Duodenal mucosa (tissue), 2 donors: ENCODE measurements at regions not wholly inside any gene's neighbourhood (a gene's known extent, or its start where the extent isn't known, plus 50 kb on each side); places are given as distances from the start of the nearest gene placed in this dataset.

Experiments used
- H3K27ac ChIP-seq: one replicate; pipeline ENCODE4 v1.7.0; 2013; ENCODE audit warnings: low read depth, low read length
- H3K27me3 ChIP-seq, 2 donors: one replicate each; pipeline ENCODE4 v1.7.0; 2013; ENCODE audit warnings: low read length in 2 of 2, control low read depth in 1 of 2; ENCODE audit not compliant: insufficient read depth in 2 of 2, control insufficient read depth in 1 of 2
- H3K36me3 ChIP-seq, 2 donors: one replicate each; pipeline ENCODE4 v1.7.0; 2013; ENCODE audit warnings: low read length in 2 of 2, control low read depth in 1 of 2; ENCODE audit not compliant: insufficient read depth in 2 of 2, control insufficient read depth in 1 of 2
- H3K4me1 ChIP-seq, 2 donors: one replicate each; pipeline ENCODE4 v1.7.0; 2013; ENCODE audit warnings: low read length in 2 of 2, control low read depth in 1 of 2; ENCODE audit not compliant: insufficient read depth in 2 of 2, control insufficient read depth in 1 of 2
- H3K4me3 ChIP-seq, 2 donors: one replicate each; pipeline ENCODE4 v1.7.0; 2013; ENCODE audit warnings: low read length in 2 of 2, low read depth in 1 of 2
- H3K9ac ChIP-seq, 2 donors: one replicate each; pipeline ENCODE4 v1.7.0; 2013; ENCODE audit warnings: low read length in 2 of 2, low read depth in 1 of 2
- H3K9me3 ChIP-seq, 2 donors: one replicate each; pipeline ENCODE4 v1.7.0; 2013; ENCODE audit warnings: low read length in 2 of 2, control low read depth in 1 of 2; ENCODE audit not compliant: control insufficient read depth in 1 of 2

- Histone ChIP-seq H3K36me3 (no peaks in the 10 kb centered on the region), H3K4me3 (no peak overlapping the region), H3K27me3 (no peaks in the 10 kb centered on the region)
Measured at GRCh38 chr1:240014051-240014450, 77.6 kb upstream of the FMN2 start.

GRCh38 chr1:240018617-240019016, 73.1 kb upstream of the FMN2 start:
- Histone ChIP-seq H3K4me3 (no peak overlapping the region), H3K36me3 (no peaks in the 10 kb centered on the region), H3K9me3 (no peaks in the 10 kb centered on the region), H3K27ac (no peak overlapping the region), H3K4me1 (no peaks in the 10 kb centered on the region), H3K9ac (no peak overlapping the region), H3K27me3 (no peaks in the 10 kb centered on the region)

More at GRCh38 chr1:240014051-240014450, 77.6 kb upstream of the FMN2 start:
- H3K9me3 ChIP-seq, result no peaks in the 10 kb centered on the region
- H3K27ac ChIP-seq, result no peak overlapping the region
- H3K4me1 ChIP-seq, result no peaks in the 10 kb centered on the region
- no peak overlapping the region for H3K9ac ChIP-seq

DNA sequence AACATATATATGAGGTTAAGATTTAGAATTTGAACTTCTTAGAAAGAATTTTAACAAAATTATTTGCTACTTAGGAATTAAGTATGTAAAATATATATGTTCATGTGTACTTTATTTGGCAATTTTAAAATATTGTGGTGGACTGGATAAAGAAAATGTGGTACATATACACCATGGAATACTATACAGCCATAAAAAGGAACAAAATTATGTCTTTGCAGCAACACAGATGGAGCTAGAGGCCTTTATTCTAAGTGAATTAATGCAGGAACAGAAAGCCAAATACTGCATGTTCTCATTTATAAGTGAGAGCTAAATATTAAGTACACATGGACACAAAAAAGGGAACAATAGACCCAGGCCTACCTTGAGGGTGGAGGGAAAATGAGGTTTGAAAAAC, 72.2 kb upstream of the FMN2 start:
- Histone ChIP-seq H3K9ac (no peak overlapping the region), H3K4me3 (no peak overlapping the region), H3K27ac (no peak overlapping the region), H3K36me3 (no peaks in the 10 kb centered on the region), H3K4me1 (no peaks in the 10 kb centered on the region), H3K27me3 (no peaks in the 10 kb centered on the region), H3K9me3 (no peaks in the 10 kb centered on the region)

- Histone ChIP-seq H3K27ac (no peak overlapping the region), H3K36me3 (no peaks in the 10 kb centered on the region), H3K4me3 (no peak overlapping the region), H3K9ac (no peak overlapping the region), H3K9me3 (no peaks in the 10 kb centered on the region), H3K27me3 (no peaks in the 10 kb centered on the region), H3K4me1 (no peaks in the 10 kb centered on the region)
Measured at GRCh38 chr1:240020871-240021270, 70.8 kb upstream of the FMN2 start.

DNA sequence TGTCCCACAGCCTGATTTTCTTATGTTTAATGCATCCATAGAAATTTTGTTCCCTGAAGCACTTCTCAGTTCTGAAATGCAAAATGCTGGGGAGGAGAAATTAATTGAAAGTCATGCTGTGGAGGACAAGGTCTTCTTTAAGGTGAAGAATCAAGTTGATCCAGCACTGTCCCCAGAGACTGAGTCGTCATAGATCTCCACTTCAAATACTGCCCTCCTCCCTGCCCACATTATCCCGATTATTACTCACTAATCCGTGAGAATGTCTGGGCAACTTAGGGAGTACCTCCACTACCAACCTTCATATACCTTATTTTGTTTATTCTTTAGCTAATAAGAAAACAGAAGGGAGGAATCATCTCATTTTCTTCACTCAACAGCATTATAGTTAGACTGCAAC, 70.0 kb upstream of the FMN2 start:
- Histone ChIP-seq H3K9me3 (no peaks in the 10 kb centered on the region), H3K4me3 (no peak overlapping the region), H3K27me3 (no peaks in the 10 kb centered on the region), H3K36me3 (no peaks in the 10 kb centered on the region), H3K9ac (no peak overlapping the region), H3K4me1 (no peaks in the 10 kb centered on the region), H3K27ac (no peak overlapping the region)

DNA sequence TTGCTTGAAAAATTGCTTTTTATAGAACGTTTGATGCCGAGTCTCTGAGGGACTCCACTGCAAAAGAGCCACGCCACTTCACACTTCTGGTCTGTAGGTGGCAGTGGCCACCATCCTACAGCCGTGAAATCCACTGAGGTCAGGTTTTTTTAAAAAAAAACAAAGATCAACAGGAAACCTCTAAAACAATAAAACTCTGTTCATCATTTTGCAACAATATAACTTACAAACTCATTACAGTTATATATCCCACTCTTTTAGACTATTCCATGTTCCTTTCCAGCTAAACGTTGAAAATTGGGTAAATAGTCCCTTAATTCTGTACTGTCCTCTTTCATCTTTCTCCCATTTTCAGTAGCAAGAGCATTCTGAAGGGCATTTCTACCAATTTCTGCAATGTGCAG, 64.6 kb upstream of the FMN2 start:
- Histone ChIP-seq H3K27ac (no peak overlapping the region), H3K9me3 (no peaks in the 10 kb centered on the region), H3K27me3 (no peaks in the 10 kb centered on the region), H3K4me1 (no peaks in the 10 kb centered on the region), H3K36me3 (no peaks in the 10 kb centered on the region), H3K9ac (no peak overlapping the region), H3K4me3 (no peak overlapping the region)

DNA sequence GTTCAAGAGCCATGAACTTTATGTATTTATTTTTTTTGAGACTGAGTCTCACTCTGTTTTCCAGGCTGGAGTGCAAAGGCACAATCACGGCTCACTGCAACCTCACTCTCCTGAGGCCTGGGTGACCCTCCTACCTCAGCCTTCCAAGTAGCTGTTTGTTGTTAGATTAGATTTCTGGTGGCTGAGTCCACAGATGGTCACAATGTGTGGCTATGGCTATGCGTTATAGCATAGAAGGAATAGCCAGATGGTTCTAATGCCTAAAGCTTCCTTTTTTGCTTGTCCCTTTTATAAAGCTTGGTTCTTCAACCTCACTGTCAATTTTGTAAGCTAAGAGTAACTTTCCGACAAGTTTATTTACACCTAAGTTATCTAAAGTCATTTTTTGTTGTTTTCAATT, 62.3 kb upstream of the FMN2 start:
- Histone ChIP-seq H3K9ac (no peak overlapping the region), H3K9me3 (no peaks in the 10 kb centered on the region)

GRCh38 chr1:240030236-240030635, 61.4 kb upstream of the FMN2 start:
- Histone ChIP-seq H3K36me3 (no peaks in the 10 kb centered on the region), H3K4me1 (no peaks in the 10 kb centered on the region), H3K9ac (no peak overlapping the region), H3K4me3 (no peak overlapping the region), H3K9me3 (no peaks in the 10 kb centered on the region), H3K27ac (no peak overlapping the region), H3K27me3 (no peaks in the 10 kb centered on the region)

More for the DNA sequence above, 62.3 kb upstream of the FMN2 start:
- Histone ChIP-seq H3K27me3 (no peaks in the 10 kb centered on the region), H3K27ac (no peak overlapping the region), H3K4me3 (no peak overlapping the region), H3K4me1 (no peaks in the 10 kb centered on the region), H3K36me3 (no peaks in the 10 kb centered on the region)

- H3K36me3 ChIP-seq, result no peaks in the 10 kb centered on the region
- H3K4me1 ChIP-seq, result no peaks in the 10 kb centered on the region
- no peak overlapping the region for H3K9ac ChIP-seq
- H3K4me3 ChIP-seq, result no peak overlapping the region
- no peaks in the 10 kb centered on the region for H3K9me3 ChIP-seq
- no peaks in the 10 kb centered on the region for H3K27me3 ChIP-seq
- no peak overlapping the region for H3K27ac ChIP-seq
Measured at GRCh38 chr1:240031009-240031408, 60.7 kb upstream of the FMN2 start.

- H3K27me3 ChIP-seq, result no peaks in the 10 kb centered on the region
- H3K4me3 ChIP-seq, result no peak overlapping the region
- no peaks in the 10 kb centered on the region for H3K9me3 ChIP-seq
- no peaks in the 10 kb centered on the region for H3K4me1 ChIP-seq
- no peak overlapping the region for H3K9ac ChIP-seq
- no peak overlapping the region for H3K27ac ChIP-seq
- no peaks in the 10 kb centered on the region for H3K36me3 ChIP-seq
Measured at GRCh38 chr1:240031414-240031813, 60.3 kb upstream of the FMN2 start.

DNA sequence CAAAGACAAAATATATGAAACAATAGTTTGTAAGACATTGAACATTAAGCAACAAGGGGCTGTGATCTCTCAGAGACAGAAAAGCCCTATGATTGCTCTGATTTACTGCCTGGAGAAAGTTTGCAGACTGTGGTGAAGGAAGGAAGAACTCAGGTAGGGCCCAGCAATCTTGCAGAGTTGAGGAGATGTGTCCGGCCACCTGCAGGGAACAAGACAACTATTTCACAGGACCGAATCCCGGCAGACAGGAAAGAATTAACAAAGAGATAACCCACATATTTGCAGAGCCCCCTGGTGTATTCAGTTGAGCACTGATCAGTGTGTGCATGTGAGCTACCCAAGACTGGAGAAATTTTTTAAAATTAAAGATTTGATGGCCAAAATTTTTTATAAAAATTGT, 58.3 kb upstream of the FMN2 start:
- no peak overlapping the region for H3K4me3 ChIP-seq
- H3K36me3 ChIP-seq, result no peaks in the 10 kb centered on the region
- no peaks in the 10 kb centered on the region for H3K27me3 ChIP-seq
- no peaks in the 10 kb centered on the region for H3K4me1 ChIP-seq
- H3K27ac ChIP-seq, result no peak overlapping the region
- H3K9ac ChIP-seq, result no peak overlapping the region
- H3K9me3 ChIP-seq, result no peaks in the 10 kb centered on the region
